CD4-positive, alpha-beta T cell (primary cell): ENCODE measurements at regions not wholly inside any gene's neighbourhood (a gene's known extent, or its start where the extent isn't known, plus 50 kb on each side); places are given as distances from the start of the nearest gene placed in this dataset.

Experiments used
- ATAC-seq: fragments of 200-7000 bp; cut with Tn5 transposase; one replicate; pipeline ENCODE4 v1.10.0; 2022; ENCODE audit warnings: mild to moderate bottlenecking; ENCODE audit not compliant: poor library complexity
- CTCF ChIA-PET: fragments of 350-600 bp; sonication (Branson Sonifier 250); formaldehyde crosslinking; loops from one replicate; lab custom pipeline; 2021; ENCODE audit warnings: antibody characterized with exemption, inconsistent platforms; lab: Charles Lee
- POLR2A ChIA-PET: fragments of 350-600 bp; sonication (Branson Sonifier 250); formaldehyde crosslinking; loops from one replicate; lab custom pipeline; 2021; ENCODE audit warnings: antibody characterized with exemption, inconsistent platforms; lab: Charles Lee
- DNase-seq, 14 experiments: peaks; one replicate each; pipeline ENCODE4 v3.0.0-alpha.2; 2013 to 2020; ENCODE audit warnings: mixed read lengths in 2 of 14
- H3K27ac ChIP-seq, 2 donors: one replicate each; pipeline versions ENCODE4 v1.5.1 to v1.7.0; 2013; ENCODE audit warnings: low read length in 2 of 2, low read depth in 1 of 2, mild to moderate bottlenecking in 1 of 2
- H3K27me3 ChIP-seq, 2 experiments: 1 replicate in 1 of 2; 2 replicates in 1 of 2; pipeline versions ENCODE4 v1.6.1 to v1.7.0; 2013; ENCODE audit warnings: low read length in 2 of 2, control low read depth in 1 of 2, mild to moderate bottlenecking in 1 of 2, moderate library complexity in 1 of 2; ENCODE audit not compliant: insufficient read depth in 2 of 2, control insufficient read depth in 1 of 2
- H3K36me3 ChIP-seq: one replicate; pipeline ENCODE4 v1.6.1; 2013; ENCODE audit warnings: low read length, control low read depth; ENCODE audit not compliant: insufficient read depth
- H3K4me1 ChIP-seq: one replicate; pipeline ENCODE4 v1.6.1; 2013; ENCODE audit warnings: low read length, control low read depth; ENCODE audit not compliant: insufficient read depth
- H3K4me3 ChIP-seq: one replicate; pipeline ENCODE4 v1.5.1; 2013; ENCODE audit warnings: mild to moderate bottlenecking, low read length, moderate library complexity
- H3K9me3 ChIP-seq, 2 experiments: 1 replicate in 1 of 2; 2 replicates in 1 of 2; pipeline versions ENCODE4 v1.6.1 to v1.7.0; 2013; ENCODE audit warnings: low read length in 2 of 2, mild to moderate bottlenecking in 2 of 2, control low read depth in 1 of 2, moderate library complexity in 1 of 2; ENCODE audit not compliant: control insufficient read depth in 1 of 2, insufficient read depth in 1 of 2
- H3K27ac Mint-ChIP-seq: one replicate; pipeline ENCODE4 v1.8.0; 2020; ENCODE audit warnings: mixed read lengths
- H3K27me3 Mint-ChIP-seq: one replicate; pipeline ENCODE4 v1.8.0; 2021; ENCODE audit warnings: mixed read lengths
- H3K36me3 Mint-ChIP-seq: one replicate; pipeline ENCODE4 v1.8.0; 2021; ENCODE audit warnings: low read depth, mixed read lengths
- H3K4me1 Mint-ChIP-seq: one replicate; pipeline ENCODE4 v1.8.0; 2021; ENCODE audit warnings: low read depth, mixed read lengths
- H3K4me3 Mint-ChIP-seq: one replicate; pipeline ENCODE4 v1.8.0; 2020; ENCODE audit warnings: mild to moderate bottlenecking, mixed read lengths
- H3K9me3 Mint-ChIP-seq: one replicate; pipeline ENCODE4 v1.8.0; 2020; ENCODE audit warnings: mixed read lengths
- intact Hi-C, 2 experiments: fragments of 100-400 bp; cut with DNase I in 1 of 2; cut with micrococcal nuclease in 1 of 2; formaldehyde crosslinking; loops; one replicate each; pipeline versions ENCODE4 v1.15.1 to v1.9.0; 2023 to 2025; cut with DNase I, micrococcal nuclease
- TF ChIP-seq, protein P1 (sequence below): fragments of 200-600 bp; IDR thresholded peaks from one replicate; pipeline ENCODE4 v1.8.0; 2022; ENCODE audit warnings: antibody characterized with exemption, mild to moderate bottlenecking

DNA sequence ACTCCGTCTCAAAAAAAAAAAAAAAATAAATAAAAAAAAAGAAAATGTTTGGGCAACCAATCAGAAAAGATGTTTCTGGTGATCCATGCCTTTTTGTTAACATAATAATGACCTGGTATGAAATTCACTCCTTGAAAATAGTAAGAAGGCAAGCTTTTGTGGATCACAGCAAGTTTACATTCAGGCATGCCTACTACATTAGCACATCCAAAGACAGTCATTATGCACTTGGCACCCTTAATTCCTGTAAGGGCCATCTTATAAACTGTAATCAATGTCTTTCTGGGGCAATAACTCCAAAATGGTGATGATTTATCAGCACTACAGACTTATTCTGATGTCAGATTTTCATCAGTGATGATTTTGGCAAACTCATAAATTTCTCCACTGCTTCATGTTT lies 1871.6 kb upstream of the AGA start:
- CTCF ChIA-PET: no interaction called here
- H3K4me1 ChIP-seq: no peaks in the 10 kb centered on the region
- no peak for ATAC-seq
- Mint-ChIP-seq H3K27me3 (no peaks in the 10 kb centered on the region), H3K27ac (no peak overlapping the region), H3K4me3 (no peak overlapping the region), H3K36me3 (no peaks in the 10 kb centered on the region), H3K4me1 (no peaks in the 10 kb centered on the region), H3K9me3 (peaks cover 8% of the 10 kb centered on the region)
- no peak overlapping the region for H3K4me3 ChIP-seq
- no peaks in the 10 kb centered on the region for H3K36me3 ChIP-seq
- peaks cover 0 to 4% of the 10 kb centered on the region in 2 experiments for H3K9me3 ChIP-seq
- DNase-seq: no peak
- no peaks in the 10 kb centered on the region for H3K27me3 ChIP-seq
- POLR2A ChIA-PET: no interaction called here
- H3K27ac ChIP-seq: no peak overlapping the region
- TF ChIP-seq, protein P1, sequence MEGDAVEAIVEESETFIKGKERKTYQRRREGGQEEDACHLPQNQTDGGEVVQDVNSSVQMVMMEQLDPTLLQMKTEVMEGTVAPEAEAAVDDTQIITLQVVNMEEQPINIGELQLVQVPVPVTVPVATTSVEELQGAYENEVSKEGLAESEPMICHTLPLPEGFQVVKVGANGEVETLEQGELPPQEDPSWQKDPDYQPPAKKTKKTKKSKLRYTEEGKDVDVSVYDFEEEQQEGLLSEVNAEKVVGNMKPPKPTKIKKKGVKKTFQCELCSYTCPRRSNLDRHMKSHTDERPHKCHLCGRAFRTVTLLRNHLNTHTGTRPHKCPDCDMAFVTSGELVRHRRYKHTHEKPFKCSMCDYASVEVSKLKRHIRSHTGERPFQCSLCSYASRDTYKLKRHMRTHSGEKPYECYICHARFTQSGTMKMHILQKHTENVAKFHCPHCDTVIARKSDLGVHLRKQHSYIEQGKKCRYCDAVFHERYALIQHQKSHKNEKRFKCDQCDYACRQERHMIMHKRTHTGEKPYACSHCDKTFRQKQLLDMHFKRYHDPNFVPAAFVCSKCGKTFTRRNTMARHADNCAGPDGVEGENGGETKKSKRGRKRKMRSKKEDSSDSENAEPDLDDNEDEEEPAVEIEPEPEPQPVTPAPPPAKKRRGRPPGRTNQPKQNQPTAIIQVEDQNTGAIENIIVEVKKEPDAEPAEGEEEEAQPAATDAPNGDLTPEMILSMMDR: no peak
- intact Hi-C loops: no loop called here

DNA sequence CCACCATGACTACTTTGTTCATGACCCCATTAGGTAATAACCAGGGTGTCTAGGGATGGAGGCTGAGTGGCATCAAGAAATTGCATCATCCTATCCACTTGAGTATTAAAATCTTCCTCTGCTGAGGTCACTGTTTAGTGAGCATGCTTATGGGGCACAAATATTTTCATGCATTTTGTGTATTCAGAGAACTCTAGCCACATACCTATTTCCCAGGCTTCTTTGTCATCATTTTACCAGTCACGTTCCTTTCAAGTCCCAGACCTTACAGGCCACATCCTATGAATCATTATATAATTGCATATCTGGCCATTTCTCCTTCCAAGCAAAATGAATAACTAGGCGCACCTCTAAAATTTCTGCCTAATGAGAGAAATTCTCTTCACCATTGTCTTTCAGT lies 1882.9 kb upstream of the AGA start:
- intact Hi-C loops: no loop called here
- H3K36me3 Mint-ChIP-seq: no peaks in the 10 kb centered on the region
- POLR2A ChIA-PET: no interaction called here

DNA sequence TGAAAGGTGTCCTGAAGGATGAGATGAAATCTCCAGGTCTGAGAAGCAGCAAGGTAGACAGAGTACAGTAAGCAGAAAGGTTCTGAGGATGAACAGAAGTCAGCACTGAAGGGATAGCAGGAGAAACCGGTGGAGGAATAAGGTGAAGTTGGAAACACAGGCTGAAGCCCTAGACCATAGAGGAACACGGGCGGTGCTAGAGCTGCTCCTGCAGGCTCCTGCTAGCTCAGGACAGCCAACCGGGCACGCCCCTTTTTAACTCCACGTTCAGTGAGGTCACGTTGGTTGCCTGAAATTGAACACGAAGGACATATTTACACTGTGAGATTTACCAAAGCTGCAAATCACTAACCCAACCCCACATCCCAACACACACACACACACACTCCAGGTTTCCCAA lies 1886.4 kb upstream of the AGA start:
- intact Hi-C loops: no loop called here
- DNase-seq (no peak), ATAC-seq (no peak)
- ChIA-PET CTCF (no interaction called here), POLR2A (no interaction called here)
- Histone ChIP-seq H3K4me1 (no peaks in the 10 kb centered on the region), H3K9me3 (no peaks in the 10 kb centered on the region), H3K27me3 (no peaks in the 10 kb centered on the region), H3K27ac (no peak overlapping the region), H3K36me3 (no peaks in the 10 kb centered on the region), H3K4me3 (no peak overlapping the region)
- no peaks in the 10 kb centered on the region for H3K4me1 Mint-ChIP-seq
- no peak overlapping the region for H3K4me3 Mint-ChIP-seq
- TF ChIP-seq, protein P1: no peak
- H3K36me3 Mint-ChIP-seq: no peaks in the 10 kb centered on the region
- no peak overlapping the region for H3K27ac Mint-ChIP-seq
- H3K9me3 Mint-ChIP-seq: peaks cover 3% of the 10 kb centered on the region
- H3K27me3 Mint-ChIP-seq: no peaks in the 10 kb centered on the region

More for the DNA sequence above, 1882.9 kb upstream of the AGA start:
- Mint-ChIP-seq H3K27me3 (no peaks in the 10 kb centered on the region), H3K9me3 (peaks cover 3% of the 10 kb centered on the region), H3K4me1 (no peaks in the 10 kb centered on the region), H3K27ac (no peak overlapping the region), H3K4me3 (no peak overlapping the region)
- Histone ChIP-seq H3K9me3 (no peaks in the 10 kb centered on the region), H3K27me3 (no peaks in the 10 kb centered on the region), H3K36me3 (no peaks in the 10 kb centered on the region), H3K4me1 (no peaks in the 10 kb centered on the region), H3K27ac (no peak overlapping the region), H3K4me3 (no peak overlapping the region)
- TF ChIP-seq, protein P1: no peak
- ATAC-seq: no peak
- CTCF ChIA-PET: no interaction called here
- DNase-seq: no peak
